Fibroblast of the aortic adventitia (primary cell): ENCODE measurements at regions not wholly inside any gene's neighbourhood (a gene's known extent, or its start where the extent isn't known, plus 50 kb on each side); places are given as distances from the start of the nearest gene placed in this dataset.

Experiments used
- DNase-seq: peaks from one replicate; pipeline ENCODE4 v3.0.0-alpha.2; 2010; ENCODE audit warnings: low read depth
- H3K4me3 ChIP-seq: 2 replicates; pipeline ENCODE4 v1.5.1; 2011; ENCODE audit warnings: low read depth, mild to moderate bottlenecking, control low read depth, low read length, moderate library complexity
- TF ChIP-seq, protein P1 (sequence below): IDR thresholded peaks from 2 replicates; pipeline ENCODE4 v1.5.1; 2011; ENCODE audit warnings: mild to moderate bottlenecking, low read length, control low read depth, inconsistent platforms; ENCODE audit not compliant: insufficient read depth

DNA sequence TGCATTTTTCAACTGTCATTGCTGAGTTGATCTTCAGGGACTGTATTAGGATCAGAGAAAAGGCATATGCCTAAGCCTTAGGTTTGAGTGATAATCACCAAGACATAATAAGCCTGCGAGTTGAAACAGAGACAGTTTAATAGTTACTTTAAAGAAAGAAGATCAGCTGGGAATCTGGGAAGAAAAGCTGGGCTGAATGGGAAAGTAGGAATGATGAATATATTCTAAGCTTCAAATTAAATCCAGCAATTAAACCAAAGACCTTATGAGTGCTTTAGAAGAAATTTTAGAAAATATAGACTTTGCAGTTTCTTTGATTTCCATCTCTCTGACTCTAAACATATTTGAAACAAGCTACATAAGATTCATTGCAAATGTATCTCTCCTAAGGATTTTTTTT is 222.3 kb downstream of the ENC1 start:
- DNase-seq = no peak
- no peak overlapping the region for H3K4me3 ChIP-seq
- TF ChIP-seq, protein P1, sequence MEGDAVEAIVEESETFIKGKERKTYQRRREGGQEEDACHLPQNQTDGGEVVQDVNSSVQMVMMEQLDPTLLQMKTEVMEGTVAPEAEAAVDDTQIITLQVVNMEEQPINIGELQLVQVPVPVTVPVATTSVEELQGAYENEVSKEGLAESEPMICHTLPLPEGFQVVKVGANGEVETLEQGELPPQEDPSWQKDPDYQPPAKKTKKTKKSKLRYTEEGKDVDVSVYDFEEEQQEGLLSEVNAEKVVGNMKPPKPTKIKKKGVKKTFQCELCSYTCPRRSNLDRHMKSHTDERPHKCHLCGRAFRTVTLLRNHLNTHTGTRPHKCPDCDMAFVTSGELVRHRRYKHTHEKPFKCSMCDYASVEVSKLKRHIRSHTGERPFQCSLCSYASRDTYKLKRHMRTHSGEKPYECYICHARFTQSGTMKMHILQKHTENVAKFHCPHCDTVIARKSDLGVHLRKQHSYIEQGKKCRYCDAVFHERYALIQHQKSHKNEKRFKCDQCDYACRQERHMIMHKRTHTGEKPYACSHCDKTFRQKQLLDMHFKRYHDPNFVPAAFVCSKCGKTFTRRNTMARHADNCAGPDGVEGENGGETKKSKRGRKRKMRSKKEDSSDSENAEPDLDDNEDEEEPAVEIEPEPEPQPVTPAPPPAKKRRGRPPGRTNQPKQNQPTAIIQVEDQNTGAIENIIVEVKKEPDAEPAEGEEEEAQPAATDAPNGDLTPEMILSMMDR = no peak

DNA sequence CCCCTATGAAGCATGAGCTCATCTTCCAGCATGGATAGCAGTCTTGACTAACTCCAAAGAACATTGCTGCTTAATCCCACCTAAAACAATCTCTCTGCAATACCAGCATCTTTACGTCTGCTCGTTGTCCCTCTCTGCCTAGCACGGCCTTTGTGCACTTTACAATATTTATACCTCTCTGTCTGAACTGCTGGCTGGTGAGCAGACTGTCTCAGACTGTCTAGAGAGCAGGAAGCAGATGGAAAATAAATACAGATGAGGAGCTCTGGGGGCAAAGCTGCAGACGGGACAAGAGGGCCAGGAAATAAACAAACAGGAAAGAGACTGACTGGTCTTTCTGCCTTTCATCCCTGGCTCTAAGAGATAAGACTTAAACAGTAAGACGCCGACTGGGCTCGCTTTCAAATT is 224.8 kb downstream of the ENC1 start:
- H3K4me3 ChIP-seq = no peak overlapping the region
- DNase-seq = no peak
- TF ChIP-seq, protein P1 = no peak

DNA sequence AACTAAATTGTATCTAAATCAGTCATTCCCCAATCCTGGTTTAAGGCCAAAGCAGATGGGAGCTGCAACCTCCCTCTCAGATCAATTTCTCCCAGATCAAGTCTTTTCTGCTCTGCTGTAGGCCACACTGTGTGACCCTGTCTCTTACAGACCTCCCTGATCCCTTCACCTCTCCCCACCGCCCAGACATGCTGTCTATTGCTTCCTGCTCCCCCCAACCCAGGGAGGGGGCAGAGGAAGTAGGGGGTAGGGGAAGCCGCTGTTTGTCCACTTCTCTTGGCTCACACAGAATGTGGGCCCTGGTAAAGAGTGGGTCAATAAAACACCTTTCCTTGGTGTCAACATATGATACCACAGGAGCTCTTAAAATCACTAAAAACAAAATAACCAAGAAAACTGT is 226.3 kb downstream of the ENC1 start:
- H3K4me3 ChIP-seq = no peak overlapping the region
- TF ChIP-seq, protein P1 = no peak
- no peak for DNase-seq

DNA sequence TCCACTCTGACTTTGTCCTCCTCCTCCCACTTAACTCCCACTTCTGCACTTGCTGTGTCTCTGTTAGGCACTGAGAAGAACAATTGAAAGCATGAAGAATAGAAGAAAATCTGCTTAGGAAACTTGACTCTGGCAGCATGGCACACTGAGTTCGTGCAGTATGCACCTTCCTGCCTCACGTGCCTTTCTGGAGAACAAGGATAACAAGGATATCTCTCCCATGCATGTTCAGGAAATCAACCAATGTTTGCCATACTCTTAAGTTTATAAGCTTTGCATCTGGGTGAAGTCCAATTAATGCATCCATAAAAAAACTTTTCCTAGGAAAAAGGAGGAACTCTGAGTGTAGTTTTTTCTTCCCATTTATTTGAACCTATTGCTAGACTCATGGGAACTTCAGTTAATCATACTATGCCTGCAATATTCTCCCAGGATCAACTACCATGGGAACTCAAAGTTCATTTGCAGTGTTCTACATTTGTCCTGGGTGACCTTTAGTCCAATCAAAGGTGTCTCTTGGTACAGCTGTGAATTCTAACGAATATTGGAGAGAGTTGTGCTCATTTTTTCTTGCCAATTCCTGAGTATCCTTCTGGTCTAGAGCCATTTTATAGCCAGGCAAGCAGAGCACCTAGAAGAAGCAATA is 227.0 kb downstream of the ENC1 start:
- DNase-seq = no peak
- no peak overlapping the region for H3K4me3 ChIP-seq
- TF ChIP-seq, protein P1 = no peak

DNA sequence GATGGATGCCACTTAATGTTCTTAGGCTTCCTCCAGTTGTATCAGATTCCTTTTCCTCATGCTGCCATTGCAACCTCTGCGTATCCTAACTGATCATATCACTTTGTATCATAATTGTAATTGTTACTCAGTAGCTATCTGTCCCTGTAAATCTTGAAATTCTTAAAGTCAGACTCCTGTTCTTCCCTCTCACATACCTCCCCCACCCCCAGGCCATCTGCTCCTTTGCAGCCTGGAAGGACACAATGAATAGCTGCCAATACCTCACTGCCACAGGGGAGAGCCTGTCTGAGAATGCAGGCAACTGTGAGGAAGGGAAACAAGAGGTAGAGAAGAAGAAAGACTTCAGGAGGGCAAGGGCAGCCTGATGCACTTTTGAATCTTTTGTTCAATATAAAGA is 228.5 kb downstream of the ENC1 start:
- TF ChIP-seq, protein P1 = no peak
- no peak for DNase-seq
- no peak overlapping the region for H3K4me3 ChIP-seq

DNA sequence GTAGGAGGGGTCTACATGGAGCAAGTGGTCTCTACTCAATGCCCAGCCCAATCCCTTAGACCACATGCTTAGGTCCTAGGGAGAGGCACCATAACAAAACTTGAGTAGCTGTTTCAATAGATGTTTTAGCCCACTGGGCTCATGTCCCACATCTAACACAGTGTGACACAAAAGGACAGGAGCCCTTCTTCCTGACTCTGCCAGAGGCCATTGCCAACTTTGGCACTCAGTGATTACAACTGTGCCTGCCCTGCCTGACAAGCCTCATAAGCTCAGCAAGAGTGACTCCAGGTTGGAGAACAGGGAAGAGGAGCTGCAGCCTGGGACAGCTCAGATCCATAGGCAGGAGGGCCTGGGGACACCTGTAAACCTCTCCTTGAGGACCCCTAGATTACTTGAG is 230.8 kb downstream of the ENC1 start:
- TF ChIP-seq, protein P1 = no peak
- no peak for DNase-seq
- no peak overlapping the region for H3K4me3 ChIP-seq

DNA sequence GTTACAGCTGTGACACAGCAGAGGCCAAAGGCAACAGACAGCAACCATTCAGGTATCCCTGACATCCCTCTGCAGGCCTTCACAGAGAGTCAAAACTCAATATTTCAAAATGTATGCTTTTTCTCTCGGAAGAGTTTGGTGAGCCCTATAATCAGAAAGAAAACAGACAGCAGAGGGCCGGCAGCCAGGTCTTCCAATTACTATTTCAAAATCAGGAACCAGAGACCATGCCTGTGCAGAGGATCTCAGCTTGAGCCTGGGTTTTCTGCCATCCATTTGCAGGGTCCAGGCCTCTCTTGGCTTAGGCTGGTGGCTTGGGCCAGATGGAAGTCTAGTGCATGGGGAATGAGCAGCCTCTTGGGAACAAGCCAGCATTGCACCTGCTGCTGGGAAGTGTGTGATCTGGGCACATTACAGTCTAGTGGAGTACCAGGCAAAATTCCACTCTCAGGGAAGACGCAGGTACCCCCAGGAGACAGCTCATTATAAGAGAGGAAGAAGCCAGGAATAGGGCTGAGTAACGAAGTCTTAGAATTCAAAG is 231.3 kb downstream of the ENC1 start:
- no peak overlapping the region for H3K4me3 ChIP-seq
- TF ChIP-seq, protein P1 = no peak
- DNase-seq = no peak
